ENCODE measurements at regions not wholly inside any gene's neighbourhood (a gene's known extent, or its start where the extent isn't known, plus 50 kb on each side); places are given as distances from the start of the nearest gene placed in this dataset.

DNA sequence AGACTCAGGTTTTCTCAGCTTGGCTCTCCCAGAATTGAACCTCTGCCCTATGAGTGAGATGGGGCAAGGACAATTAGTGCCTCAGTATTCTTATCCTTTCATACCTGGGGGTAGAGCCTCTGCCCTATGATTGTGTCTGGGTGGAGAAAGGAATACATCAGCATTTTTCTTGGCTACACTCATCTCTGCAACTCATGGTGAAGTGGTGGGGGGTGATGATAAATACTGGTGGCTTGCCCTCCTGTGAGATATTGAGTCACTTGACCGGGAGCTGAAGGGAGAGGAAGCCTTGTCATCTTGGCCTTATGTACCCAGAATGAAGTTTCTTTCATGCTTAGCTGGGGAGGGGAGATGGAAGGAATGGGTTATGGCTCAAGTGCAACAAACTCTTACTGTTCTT, 71.3 kb upstream of the ENOX2 start:
- no peak for DNase-seq

DNA sequence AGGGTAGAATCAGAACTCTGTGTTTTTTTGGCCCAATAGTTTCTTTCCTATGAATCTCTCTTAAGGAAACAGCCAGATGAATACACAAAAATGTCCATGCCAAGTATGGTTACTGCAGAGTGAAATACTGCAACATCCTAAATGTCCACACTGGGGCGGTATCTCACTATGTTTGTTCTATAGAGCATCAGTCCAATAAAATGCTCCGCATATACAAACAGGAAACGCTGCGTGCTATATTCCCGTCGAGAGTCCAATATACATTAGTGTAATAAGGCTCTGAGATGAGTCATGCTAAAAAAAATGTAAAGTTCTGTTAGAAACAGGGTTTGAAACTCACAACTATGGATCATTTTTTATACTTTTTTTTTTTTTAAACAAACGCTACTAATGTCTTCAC, 72.9 kb upstream of the ENOX2 start:
- DNase-seq, result peak; percentile 31

DNA sequence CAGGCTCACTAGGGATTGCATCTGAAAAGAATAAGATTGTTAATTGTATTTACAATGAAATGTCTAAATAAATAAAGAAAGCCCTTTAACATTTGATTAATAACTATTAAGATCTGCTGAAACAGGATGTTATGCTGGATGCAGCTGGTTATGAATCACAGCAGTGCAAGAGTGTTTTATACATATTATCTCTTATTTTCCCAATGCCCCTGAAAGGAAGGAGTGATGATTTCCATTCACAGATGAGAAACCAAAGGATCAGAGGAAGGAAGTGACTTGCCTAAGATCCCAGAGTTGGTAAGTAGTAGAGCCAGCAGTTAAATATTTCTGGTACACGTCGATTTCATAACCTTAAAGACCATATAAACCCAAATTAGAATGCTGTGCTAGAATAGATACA, 76.3 kb upstream of the ARHGAP36 start:
- no peak for DNase-seq

DNA sequence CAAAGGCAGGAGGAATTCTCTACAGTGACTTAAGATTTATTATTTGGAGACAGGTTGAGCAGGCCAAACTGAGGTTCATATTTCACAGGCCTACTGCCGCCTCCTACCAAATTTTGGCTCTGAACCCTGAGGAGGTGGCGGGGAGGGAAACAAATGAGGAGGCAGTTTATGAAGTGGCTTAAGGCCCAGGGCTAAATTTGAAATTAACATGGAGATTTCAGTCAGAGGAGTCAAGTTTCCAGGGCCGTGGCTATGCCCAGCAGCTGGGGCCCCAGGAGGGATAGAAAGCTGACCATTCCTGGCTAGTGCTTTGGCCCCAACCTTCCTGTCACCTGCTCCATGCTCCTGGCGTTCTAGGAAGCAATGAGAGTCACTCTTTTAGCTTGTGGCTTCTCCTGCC, 73.4 kb upstream of the ARHGAP36 start:
- no peak for DNase-seq

DNA sequence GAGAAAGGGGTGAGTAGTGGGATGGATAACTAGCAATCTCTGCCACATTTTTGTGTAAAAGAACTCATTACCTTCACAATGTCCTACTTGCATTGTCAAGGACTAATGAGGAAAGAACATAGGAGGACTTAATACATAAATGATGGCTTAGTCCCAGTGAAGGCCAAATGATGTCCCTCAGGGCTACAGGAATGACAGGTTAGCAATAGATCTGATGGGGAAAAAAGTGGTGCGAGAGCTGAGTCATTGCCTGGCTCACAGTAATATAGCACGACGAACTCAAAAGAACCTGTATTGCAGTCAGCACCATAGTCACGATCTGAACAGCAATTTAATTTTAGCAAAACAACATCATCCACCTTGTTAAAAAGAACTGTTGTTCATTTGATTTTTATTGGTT, 70.9 kb upstream of the ARHGAP36 start:
- DNase-seq, result no peak

DNA sequence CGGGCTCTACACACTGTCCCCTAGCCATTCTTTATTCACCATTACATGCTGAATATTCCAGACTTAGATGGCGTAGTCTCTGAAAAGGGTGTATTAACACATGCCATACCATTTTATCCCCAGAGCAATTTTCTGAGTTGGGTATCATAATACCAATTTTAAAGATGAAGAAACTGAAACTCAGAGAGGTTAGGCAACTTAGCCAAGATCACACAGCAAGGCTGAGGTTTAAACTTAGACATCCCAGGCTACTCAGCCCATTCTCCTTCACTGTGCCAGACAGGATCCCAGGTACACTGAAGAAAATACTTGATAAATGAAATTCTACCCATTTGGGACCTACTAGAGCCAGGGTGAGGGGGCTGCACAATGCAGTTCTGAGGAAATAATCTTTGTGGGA, 67.4 kb upstream of the ARHGAP36 start:
- no peak for DNase-seq

DNA sequence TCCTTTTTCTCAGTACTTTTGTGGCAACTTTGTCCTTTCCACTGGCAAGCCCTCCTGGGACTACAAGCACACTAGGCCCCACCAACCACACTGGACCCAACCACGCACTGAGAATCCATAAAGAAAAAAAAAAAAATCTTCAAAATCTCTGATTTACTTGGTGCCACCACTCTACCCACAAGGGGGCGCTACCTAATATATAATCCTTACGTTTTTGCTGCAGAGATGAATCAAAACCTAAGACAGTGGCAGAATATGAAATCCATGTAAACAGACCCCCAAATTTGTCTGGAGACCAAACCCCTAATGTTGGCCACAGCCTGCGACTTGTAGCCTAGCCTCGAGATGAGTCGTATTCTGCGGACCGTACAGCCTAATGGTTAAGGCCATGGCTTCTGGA, 63.5 kb upstream of the ARHGAP36 start:
- peak; percentile 18 for DNase-seq

DNA sequence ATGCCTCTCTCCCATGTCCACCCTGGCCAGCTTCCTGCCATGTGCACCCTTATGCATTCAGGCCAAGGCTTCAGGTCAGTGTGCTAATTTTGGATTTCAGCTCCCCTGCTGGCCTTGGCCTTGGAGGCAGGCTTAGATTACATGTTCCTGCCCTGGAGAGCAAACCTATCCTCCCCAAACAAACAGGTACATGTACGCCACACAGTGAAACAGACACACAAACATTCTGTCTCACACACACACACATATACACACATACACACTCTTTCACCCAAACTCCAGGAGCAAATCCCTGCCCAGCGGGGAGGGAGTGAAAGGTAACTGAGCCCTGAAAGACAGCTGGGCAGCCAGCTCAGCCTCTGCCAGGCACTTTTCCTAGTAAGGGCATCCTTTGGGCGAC, 62.7 kb upstream of the ARHGAP36 start:
- DNase-seq, result no peak

DNA sequence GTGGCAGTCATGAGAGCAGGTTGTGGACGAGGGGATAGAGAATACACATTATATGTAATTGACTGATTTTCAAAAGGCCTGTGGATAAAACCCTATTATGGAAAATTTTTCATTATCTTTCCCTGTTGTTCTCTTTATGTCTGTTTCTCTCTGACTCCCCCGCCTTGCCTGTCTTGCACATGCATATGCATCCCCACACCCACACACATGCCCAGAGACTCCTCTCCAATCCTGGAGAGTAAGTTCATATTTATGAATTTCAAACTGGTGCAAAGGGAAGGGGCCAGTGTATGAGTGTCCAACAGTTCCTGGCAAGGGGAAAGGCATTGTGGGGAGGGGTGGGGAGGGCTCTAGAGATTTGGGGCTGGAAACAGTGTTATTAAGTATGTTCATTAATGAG, 60.8 kb upstream of the ARHGAP36 start:
- DNase-seq, result no peak

DNA sequence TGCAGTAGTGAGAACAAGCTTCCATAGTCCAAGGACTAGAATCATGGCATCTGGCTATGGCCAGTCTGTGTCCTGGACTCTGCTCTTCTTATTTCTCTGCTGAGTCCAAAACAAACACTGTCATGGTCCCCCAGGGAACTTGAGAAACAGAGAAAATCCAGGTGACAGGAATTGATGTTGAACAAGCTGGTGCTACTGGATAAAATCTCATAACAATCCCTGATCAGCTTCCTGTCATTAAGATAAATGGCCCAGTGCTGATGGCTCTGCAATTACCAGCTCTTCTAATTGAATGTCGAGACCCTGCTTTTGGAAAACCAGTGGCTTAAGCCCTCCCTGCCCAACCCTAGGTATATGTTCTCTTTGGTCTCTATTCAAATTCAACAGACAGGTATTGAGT, 58.8 kb upstream of the ARHGAP36 start:
- DNase-seq, result no peak
